K562 (cell line): ENCODE measurements at regions not wholly inside any gene's neighbourhood (a gene's known extent, or its start where the extent isn't known, plus 50 kb on each side); places are given as distances from the start of the nearest gene placed in this dataset.

ENCODE experiments used
- ATAC-seq: fragments of 200-7000 bp; cut with Tn5 transposase; 3 replicates; pipeline ENCODE4 v1.9.1; 2020; ENCODE audit warnings: moderate library complexity
- BruUV-seq: library from RNA; stranded (reverse); fragments of 400-500 nt; replicated peaks from 2 replicates; lab custom pipeline; 2021; lab: Mats Ljungman, UMichigan
- CTCF ChIA-PET: fragments of 300-600 bp; formaldehyde crosslinking; extraction: SDS; loops from one replicate; lab custom pipeline; 2021; ENCODE audit warnings: low intra/inter-chr PET ratio; lab: Yijun Ruan, JAX
- POLR2A ChIA-PET: fragments of 300-600, 350-650 bp; sonication (Branson Sonifier 250); formaldehyde crosslinking; extraction: SDS; loops from one replicate; lab custom pipeline; 2021; ENCODE audit warnings: antibody characterized with exemption, inconsistent platforms; lab: Yijun Ruan, JAX
- DNase-seq, 4 experiments: peaks; one replicate each; pipeline versions ENCODE4 v3.0.0 to v3.0.0-alpha.2; 2011 to 2018; ENCODE audit warnings: low spot score in 3 of 4, mixed read lengths in 3 of 4; ENCODE audit errors: extremely low read depth in 1 of 4
- FAIRE-seq: peaks from 2 replicates; lab custom pipeline; 2011; peaks lifted over from hg19 to GRCh38; lab: Jason Lieb, UNC
- H2AFZ ChIP-seq: 2 replicates; pipeline ENCODE4 v1.6.0; 2011; ENCODE audit warnings: low read depth, low read length, control low read depth, inconsistent platforms
- H3K27ac ChIP-seq: fragments of 200-600 bp; 3 replicates; pipeline ENCODE4 v1.8.0; 2011; ENCODE audit warnings: low read depth, mild to moderate bottlenecking, control low read depth, inconsistent platforms, low read length, moderate library complexity, mixed read lengths; ENCODE audit errors: extremely low read depth
- H3K27me3 ChIP-seq, 2 experiments: fragments of 300-600 bp in 1 of 2; 2 replicates in 1 of 2; 3 replicates in 1 of 2; pipeline versions ENCODE4 v1.6.0 to v1.8.0; 2011; ENCODE audit warnings: inconsistent platforms in 2 of 2, low read length in 2 of 2, mild to moderate bottlenecking in 1 of 2, mixed read lengths in 1 of 2, moderate library complexity in 1 of 2; ENCODE audit not compliant: control insufficient read depth in 2 of 2, insufficient read depth in 2 of 2
- H3K36me3 ChIP-seq: fragments of 300-600 bp; 3 replicates; pipeline ENCODE4 v1.8.0; 2011; ENCODE audit warnings: mild to moderate bottlenecking, low read length, inconsistent platforms; ENCODE audit not compliant: control insufficient read depth, insufficient read depth
- H3K4me1 ChIP-seq, 2 experiments: fragments of 200-600 bp in 1 of 2; replicated peaks in 1 of 2; 2 replicates in 1 of 2; 3 replicates in 1 of 2; pipeline versions ENCODE4 v1.5.1 to v1.8.0; 2011; ENCODE audit warnings: inconsistent platforms in 2 of 2, low read length in 2 of 2, mild to moderate bottlenecking in 1 of 2, mixed read lengths in 1 of 2, moderate library complexity in 1 of 2; ENCODE audit not compliant: control insufficient read depth in 2 of 2, insufficient read depth in 2 of 2
- H3K4me2 ChIP-seq: 2 replicates; pipeline ENCODE4 v1.6.1; 2011; ENCODE audit warnings: low read length, control low read depth, inconsistent platforms, mixed read lengths; ENCODE audit not compliant: insufficient read depth
- H3K4me3 ChIP-seq: fragments of 200-600 bp; sonication (generic), shearing (Covaris generic); 2 replicates; pipeline ENCODE4 v1.5.1; 2016; ENCODE audit warnings: control low read depth, inconsistent platforms
- H3K79me2 ChIP-seq: fragments of 200-600 bp; 3 replicates; pipeline ENCODE4 v1.8.0; 2011; ENCODE audit warnings: low read length, inconsistent platforms; ENCODE audit not compliant: control insufficient read depth, insufficient read depth
- H3K9ac ChIP-seq, 2 experiments: 2 replicates each; pipeline versions ENCODE4 v1.6.0 to v1.6.1; 2011; ENCODE audit warnings: low read depth in 2 of 2, low read length in 2 of 2, control low read depth in 1 of 2, inconsistent platforms in 1 of 2, mild to moderate bottlenecking in 1 of 2, mixed read lengths in 1 of 2; ENCODE audit not compliant: insufficient read depth in 1 of 2
- H3K9me1 ChIP-seq: one replicate; pipeline ENCODE4 v1.6.0; 2011; ENCODE audit warnings: inconsistent platforms, mild to moderate bottlenecking, low read length, moderate library complexity; ENCODE audit not compliant: control insufficient read depth, insufficient read depth
- H3K9me3 ChIP-seq: replicated peaks from 2 replicates; pipeline ENCODE4 v1.5.1; 2011; ENCODE audit warnings: low read depth, low read length, inconsistent platforms; ENCODE audit not compliant: control insufficient read depth, insufficient read depth
- H4K20me1 ChIP-seq: replicated peaks from 2 replicates; pipeline ENCODE4 v1.6.1; 2011; ENCODE audit warnings: low read length, inconsistent platforms, mixed read lengths; ENCODE audit not compliant: control insufficient read depth, insufficient read depth
- HNRNPLL ChIP-seq: fragments of 200-400 bp; formaldehyde crosslinking; IDR thresholded peaks from 2 replicates; pipeline ENCODE4 v1.6.1; 2017; ENCODE audit warnings: low read length, low read depth, mild to moderate bottlenecking; ENCODE audit not compliant: poor library complexity, severe bottlenecking
- MTA2 ChIP-seq: fragments of 450-650 bp; IDR thresholded peaks from 2 replicates; pipeline ENCODE4 v1.6.1; 2016; ENCODE audit warnings: low read depth
- NFE2L1 ChIP-seq: fragments of 450-650 bp; IDR thresholded peaks from 2 replicates; pipeline ENCODE4 v1.6.1; 2016; ENCODE audit warnings: missing genetic modification characterization, low read depth, mild to moderate bottlenecking, missing compliant biosample characterization, moderate library complexity, borderline replicate concordance
- RNF2 ChIP-seq: sonication (generic); IDR thresholded peaks from 2 replicates; pipeline ENCODE4 v1.6.1; 2016
- SNIP1 ChIP-seq: fragments of 450-650 bp; IDR thresholded peaks from 2 replicates; pipeline ENCODE4 v1.7.1; 2017; ENCODE audit warnings: low read depth, mild to moderate bottlenecking
- ZNF12 ChIP-seq: sonication (generic); formaldehyde crosslinking; IDR thresholded peaks from 2 replicates; pipeline ENCODE4 v1.4.0; 2020; ENCODE audit warnings: mild to moderate bottlenecking, missing genetic modification reagents
- WGBS: fragments of 100-300 bp; shearing (Covaris generic); methylation state at CpG from one replicate; pipeline ENCODE4 v1.1.6; 2016; ENCODE audit warnings: low coverage, mixed read lengths; ENCODE audit not compliant: insufficient coverage; ENCODE audit errors: missing lambda C conversion rate; 5-methylcytosine and 5-hydroxymethylcytosine counted together
- in situ Hi-C: fragments of 300-500 bp; cut with MboI; formaldehyde crosslinking; loops from 4 replicates; pipeline ENCODE4 v1.15.0; 2018; ENCODE audit warnings: inconsistent platforms, mixed read lengths
- intact Hi-C: fragments of 100-400 bp; cut with micrococcal nuclease; formaldehyde crosslinking; loops from 2 replicates; pipeline ENCODE4 v1.14.2; 2022
- TF ChIP-seq, protein P1 (sequence below): sonication (generic); formaldehyde crosslinking; IDR thresholded peaks from 2 replicates; pipeline ENCODE4 v1.8.0; 2022; ENCODE audit warnings: mild to moderate bottlenecking, missing genetic modification reagents
- TF ChIP-seq, protein P2 (sequence below): fragments of 450-650 bp; IDR thresholded peaks from 2 replicates; pipeline ENCODE4 v1.6.1; 2016; ENCODE audit warnings: mild to moderate bottlenecking
- TF ChIP-seq, protein P3 (sequence below): conservative IDR thresholded peaks from 2 replicates; pipeline ENCODE4 v1.6.1; 2011; ENCODE audit warnings: low read depth, mild to moderate bottlenecking, low read length; ENCODE audit not compliant: control insufficient read depth

DNA sequence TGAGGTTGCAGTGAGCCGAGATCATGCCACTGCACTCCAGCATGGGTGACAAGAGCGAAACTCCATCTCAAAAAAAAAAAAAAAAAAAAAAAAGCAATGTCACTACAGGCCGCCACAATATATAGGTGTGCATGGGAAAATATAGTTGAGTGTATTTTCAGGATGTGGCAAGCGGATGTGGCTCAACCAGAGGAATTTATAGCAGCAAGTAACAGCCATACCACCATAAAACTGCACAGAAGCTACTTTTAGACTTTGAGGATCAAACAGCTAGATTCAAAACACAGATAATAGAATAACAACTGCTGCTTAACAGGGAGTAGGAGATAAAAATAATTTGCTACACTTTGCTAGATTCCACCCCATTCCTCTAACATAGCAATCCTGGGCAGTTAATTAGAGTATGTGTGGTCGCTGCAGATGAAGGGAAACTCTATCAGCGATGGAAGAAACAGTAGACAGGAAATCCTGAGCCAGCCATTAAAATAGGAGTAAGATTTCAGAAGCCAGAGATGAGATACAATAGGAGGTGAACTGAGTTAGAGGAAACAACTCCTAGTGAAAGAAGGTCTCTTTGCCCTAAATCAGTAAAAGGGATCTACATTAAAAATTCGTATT lies 318.7 kb upstream of the STT3B start:
- no peak overlapping the region for H3K27ac ChIP-seq
- H3K79me2 ChIP-seq, result no peaks in the 10 kb centered on the region
- TF ChIP-seq, protein P1, sequence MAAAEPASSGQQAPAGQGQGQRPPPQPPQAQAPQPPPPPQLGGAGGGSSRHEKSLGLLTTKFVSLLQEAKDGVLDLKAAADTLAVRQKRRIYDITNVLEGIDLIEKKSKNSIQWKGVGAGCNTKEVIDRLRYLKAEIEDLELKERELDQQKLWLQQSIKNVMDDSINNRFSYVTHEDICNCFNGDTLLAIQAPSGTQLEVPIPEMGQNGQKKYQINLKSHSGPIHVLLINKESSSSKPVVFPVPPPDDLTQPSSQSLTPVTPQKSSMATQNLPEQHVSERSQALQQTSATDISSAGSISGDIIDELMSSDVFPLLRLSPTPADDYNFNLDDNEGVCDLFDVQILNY (CRISPR knock-in tag), result no peak
- TF ChIP-seq, protein P2, sequence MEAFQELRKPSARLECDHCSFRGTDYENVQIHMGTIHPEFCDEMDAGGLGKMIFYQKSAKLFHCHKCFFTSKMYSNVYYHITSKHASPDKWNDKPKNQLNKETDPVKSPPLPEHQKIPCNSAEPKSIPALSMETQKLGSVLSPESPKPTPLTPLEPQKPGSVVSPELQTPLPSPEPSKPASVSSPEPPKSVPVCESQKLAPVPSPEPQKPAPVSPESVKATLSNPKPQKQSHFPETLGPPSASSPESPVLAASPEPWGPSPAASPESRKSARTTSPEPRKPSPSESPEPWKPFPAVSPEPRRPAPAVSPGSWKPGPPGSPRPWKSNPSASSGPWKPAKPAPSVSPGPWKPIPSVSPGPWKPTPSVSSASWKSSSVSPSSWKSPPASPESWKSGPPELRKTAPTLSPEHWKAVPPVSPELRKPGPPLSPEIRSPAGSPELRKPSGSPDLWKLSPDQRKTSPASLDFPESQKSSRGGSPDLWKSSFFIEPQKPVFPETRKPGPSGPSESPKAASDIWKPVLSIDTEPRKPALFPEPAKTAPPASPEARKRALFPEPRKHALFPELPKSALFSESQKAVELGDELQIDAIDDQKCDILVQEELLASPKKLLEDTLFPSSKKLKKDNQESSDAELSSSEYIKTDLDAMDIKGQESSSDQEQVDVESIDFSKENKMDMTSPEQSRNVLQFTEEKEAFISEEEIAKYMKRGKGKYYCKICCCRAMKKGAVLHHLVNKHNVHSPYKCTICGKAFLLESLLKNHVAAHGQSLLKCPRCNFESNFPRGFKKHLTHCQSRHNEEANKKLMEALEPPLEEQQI, result no peak
- TF ChIP-seq HNRNPLL (no peak), SNIP1 (no peak), MTA2 (no peak), ZNF12 (no peak), RNF2 (no peak), NFE2L1 (tag) (no peak)
- TF ChIP-seq, protein P3, sequence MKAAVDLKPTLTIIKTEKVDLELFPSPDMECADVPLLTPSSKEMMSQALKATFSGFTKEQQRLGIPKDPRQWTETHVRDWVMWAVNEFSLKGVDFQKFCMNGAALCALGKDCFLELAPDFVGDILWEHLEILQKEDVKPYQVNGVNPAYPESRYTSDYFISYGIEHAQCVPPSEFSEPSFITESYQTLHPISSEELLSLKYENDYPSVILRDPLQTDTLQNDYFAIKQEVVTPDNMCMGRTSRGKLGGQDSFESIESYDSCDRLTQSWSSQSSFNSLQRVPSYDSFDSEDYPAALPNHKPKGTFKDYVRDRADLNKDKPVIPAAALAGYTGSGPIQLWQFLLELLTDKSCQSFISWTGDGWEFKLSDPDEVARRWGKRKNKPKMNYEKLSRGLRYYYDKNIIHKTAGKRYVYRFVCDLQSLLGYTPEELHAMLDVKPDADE, result no peak
- TF ChIP-seq, all 486 proteins: peak for 0
- intact Hi-C loops (loop anchor here (10.0 kb wide), 1 partner anchor 551 kb away; no protein-coding TSS in a partner anchor), in situ Hi-C loops (no loop called here)
- no peak for DNase-seq
- no peak overlapping the region for H3K9ac ChIP-seq
- 3% methylated on average over 6 of the region's 7 CpGs for WGBS
- H3K27me3 ChIP-seq, result no peaks in the 10 kb centered on the region
- no peak overlapping the region for H3K4me2 ChIP-seq
- FAIRE-seq, result no peak
- ATAC-seq, result no peak
- BruUV-seq, result no TSS peak
- H3K36me3 ChIP-seq, result no peaks in the 10 kb centered on the region
- no peaks in the 10 kb centered on the region for H3K4me1 ChIP-seq
- POLR2A ChIA-PET, result no interaction called here
- no peaks in the 10 kb centered on the region for H3K9me3 ChIP-seq
- no peaks in the 10 kb centered on the region for H4K20me1 ChIP-seq
- no peak overlapping the region for H3K4me3 ChIP-seq
- no peaks in the 10 kb centered on the region for H3K9me1 ChIP-seq
- H2AFZ ChIP-seq, result no peak overlapping the region
- CTCF ChIA-PET, result no interaction called here
